ENCODE measurements at regions not wholly inside any gene's neighbourhood (a gene's known extent, or its start where the extent isn't known, plus 50 kb on each side); places are given as distances from the start of the nearest gene placed in this dataset.
A peak's percentile ranks its signal among the peaks of the same experiment; 100 is the strongest.

DNA sequence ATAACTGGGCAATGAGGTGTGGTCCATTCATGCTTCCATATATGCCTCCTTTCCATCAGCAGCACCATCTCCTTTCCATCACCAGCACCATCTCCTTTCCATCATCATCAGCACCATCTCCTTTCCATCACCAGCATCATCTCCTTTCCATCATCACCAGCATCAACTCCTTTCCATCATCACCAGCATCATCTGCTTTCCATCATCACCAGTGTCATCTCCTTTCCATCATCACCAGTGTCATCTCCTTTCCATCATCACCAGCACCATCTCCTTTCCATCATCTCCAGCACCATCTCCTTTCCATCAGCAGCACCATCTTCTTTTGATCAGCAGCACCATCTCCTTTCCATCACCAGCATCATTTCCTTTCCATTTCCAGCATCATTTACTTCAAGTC is 297.5 kb upstream of the SPHKAP start (continued):
- 0 out of 2 replicates have a peak, but pooled peaks have one; percentile 4 for TF ChIP-seq FOXA1 (IDR thresholded peaks at IDR 0.05)
- TF ChIP-seq FOXA1 (CRISPR knock-in tag; IDR thresholded peaks at IDR 0.05) = no peak
- peak; percentile 74; the same call in 1 of the 2 replicates for TF ChIP-seq CREB1 (IDR thresholded peaks at IDR 0.05)
- no peak for TF ChIP-seq CREB1 (CRISPR knock-in tag; IDR thresholded peaks at IDR 0.05)
- no peak for TF ChIP-seq ZBTB25 (CRISPR knock-in tag; IDR thresholded peaks at IDR 0.05)
- no peak for TF ChIP-seq CC2D1A (CRISPR knock-in tag; IDR thresholded peaks at IDR 0.05)
- TF ChIP-seq ELF1 (CRISPR knock-in tag; IDR thresholded peaks at IDR 0.05) = no peak
- no peak for TF ChIP-seq NFKB2 (CRISPR knock-in tag; IDR thresholded peaks at IDR 0.05; ENCODE audit: borderline replicate concordance)
- TF ChIP-seq NPAS2 (CRISPR knock-in tag; IDR thresholded peaks at IDR 0.05; ENCODE audit: borderline replicate concordance) = no peak
- no peak for TF ChIP-seq MEF2D (CRISPR knock-in tag; IDR thresholded peaks at IDR 0.05)
- TF ChIP-seq FOXP1 (IDR thresholded peaks at IDR 0.05) = 0 out of 2 replicates have a peak, but pooled peaks have one; percentile 13
- no peak for TF ChIP-seq FOXP1 (CRISPR knock-in tag; IDR thresholded peaks at IDR 0.05)
- TF ChIP-seq GPN1 (CRISPR knock-in tag; IDR thresholded peaks at IDR 0.05; ENCODE audit: borderline replicate concordance) = no peak
- TF ChIP-seq ZNF317 (CRISPR knock-in tag; IDR thresholded peaks at IDR 0.05) = no peak
- TF ChIP-seq ATF7 (IDR thresholded peaks at IDR 0.05) = 0 out of 2 replicates have a peak, but pooled peaks have one; percentile 23
- no peak for TF ChIP-seq ATF7 (CRISPR knock-in tag; IDR thresholded peaks at IDR 0.05)
- TF ChIP-seq HIC2 (CRISPR knock-in tag; IDR thresholded peaks at IDR 0.05; ENCODE audit: low read depth) = no peak
- TF ChIP-seq TEAD2 (CRISPR knock-in tag; IDR thresholded peaks at IDR 0.05) = no peak
- peak; percentile 89; the same call in 1 of the 2 replicates for TF ChIP-seq NBN (conservative IDR thresholded peaks at IDR 0.05)
- TF ChIP-seq ZNF710 (CRISPR knock-in tag; IDR thresholded peaks at IDR 0.05; ENCODE audit: borderline replicate concordance) = no peak
- no peak for TF ChIP-seq ZNF44 (CRISPR knock-in tag; IDR thresholded peaks at IDR 0.05)
- no peak for TF ChIP-seq ZNF124 (CRISPR knock-in tag; IDR thresholded peaks at IDR 0.05)
- TF ChIP-seq, protein P1, sequence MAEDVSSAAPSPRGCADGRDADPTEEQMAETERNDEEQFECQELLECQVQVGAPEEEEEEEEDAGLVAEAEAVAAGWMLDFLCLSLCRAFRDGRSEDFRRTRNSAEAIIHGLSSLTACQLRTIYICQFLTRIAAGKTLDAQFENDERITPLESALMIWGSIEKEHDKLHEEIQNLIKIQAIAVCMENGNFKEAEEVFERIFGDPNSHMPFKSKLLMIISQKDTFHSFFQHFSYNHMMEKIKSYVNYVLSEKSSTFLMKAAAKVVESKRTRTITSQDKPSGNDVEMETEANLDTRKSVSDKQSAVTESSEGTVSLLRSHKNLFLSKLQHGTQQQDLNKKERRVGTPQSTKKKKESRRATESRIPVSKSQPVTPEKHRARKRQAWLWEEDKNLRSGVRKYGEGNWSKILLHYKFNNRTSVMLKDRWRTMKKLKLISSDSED (CRISPR knock-in tag; IDR thresholded peaks at IDR 0.05) = no peak
- TF ChIP-seq ZNF282 (IDR thresholded peaks at IDR 0.05; ENCODE audit: partially characterized antibody) = peak; percentile 67

Data from HepG2 (cell line).